ENCODE measurements at regions not wholly inside any gene's neighbourhood (a gene's known extent, or its start where the extent isn't known, plus 50 kb on each side); places are given as distances from the start of the nearest gene placed in this dataset.

DNA sequence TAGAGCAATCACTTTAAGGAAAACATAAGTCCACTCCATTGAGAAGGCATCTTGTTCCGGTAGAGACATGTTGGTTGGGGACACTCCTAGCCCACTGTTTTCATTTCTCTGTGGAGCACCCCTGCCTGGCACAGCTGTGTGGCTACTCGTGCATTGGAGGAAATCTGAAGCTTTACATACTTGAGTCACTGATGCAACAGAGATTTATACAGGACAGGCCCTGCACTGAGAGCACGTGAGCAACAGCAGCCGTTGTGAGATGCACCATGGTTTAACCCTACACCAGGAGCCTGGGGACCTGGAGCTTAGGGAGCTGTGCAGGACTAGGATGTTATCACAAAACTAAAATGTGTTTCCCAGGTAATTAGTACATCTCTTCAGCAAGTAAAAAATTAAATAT, 230.7 kb upstream of the IRX1 start:
- Histone ChIP-seq H3K27ac (ENCODE audit: low read length) (no peak overlapping the region), H3K36me3 (ENCODE audit: low read depth, low read length) (no peaks in the 10 kb centered on the region), H3K4me3 (ENCODE audit: low read length) (no peak overlapping the region), H3K9me2 (replicated peaks; ENCODE audit: low read length) (no peaks in the 10 kb centered on the region), H3K9me3 (ENCODE audit: low read length) (peaks cover 9% of the 10 kb centered on the region; the same call in 1 of the 2 replicates), H3K79me2 (ENCODE audit: low read length) (no peaks in the 10 kb centered on the region), H3K4me2 (ENCODE audit: low read length) (no peak overlapping the region), H3K9ac (ENCODE audit: low read length) (no peak overlapping the region), H4K20me1 (ENCODE audit: low read length) (no peaks in the 10 kb centered on the region), H2AFZ (ENCODE audit: low read length) (no peak overlapping the region), H3F3A (ENCODE audit: low read length, unreplicated experiment) (no peaks in the 10 kb centered on the region), H3K4me1 (ENCODE audit: insufficient read depth, low read length) (no peaks in the 10 kb centered on the region), H3K27me3 (ENCODE audit: low read length) (no peaks in the 10 kb centered on the region)
- POLR2A ChIA-PET (ENCODE audit: unreplicated experiment) = no interaction called here
- intact Hi-C loops (cut with micrococcal nuclease) = no loop called here
- DNase-seq = no peak
- BruUV-seq (replicated peaks) = no TSS peak
- no peak for ATAC-seq
- CTCF ChIA-PET = no interaction called here
- TF ChIP-seq EZH2phosphoT487 (IDR thresholded peaks at IDR 0.05; ENCODE audit: borderline replicate concordance, low read length) (no peak), EZH2 (IDR thresholded peaks at IDR 0.05; ENCODE audit: low read length, unreplicated experiment) (no peak), CTCF (conservative IDR thresholded peaks at IDR 0.05; ENCODE audit: low read depth, low read length) (no peak)

DNA sequence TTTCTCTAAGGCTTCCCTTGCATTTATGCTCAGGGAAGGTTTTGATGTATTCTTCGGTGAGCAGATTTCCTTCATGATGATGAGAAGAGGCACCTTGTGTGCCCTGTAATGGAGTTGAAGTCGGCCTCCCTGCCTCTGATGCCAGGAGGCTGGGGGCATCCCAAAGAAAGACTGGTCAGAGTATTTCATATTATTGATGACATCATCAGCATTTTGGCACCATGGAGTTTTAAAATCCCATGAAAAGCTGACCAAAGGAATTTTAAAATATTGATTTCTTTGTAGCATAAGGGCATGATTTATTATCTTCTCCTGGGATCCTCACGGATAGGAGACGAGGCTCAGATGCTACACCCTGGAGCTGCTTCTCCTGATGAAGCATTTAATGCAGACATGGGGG, 231.2 kb upstream of the IRX1 start:
- Histone ChIP-seq H3K9me2 (replicated peaks; ENCODE audit: low read length) (no peaks in the 10 kb centered on the region), H4K20me1 (ENCODE audit: low read length) (no peaks in the 10 kb centered on the region), H3K27me3 (ENCODE audit: low read length) (no peaks in the 10 kb centered on the region), H3F3A (ENCODE audit: low read length, unreplicated experiment) (no peaks in the 10 kb centered on the region), H3K4me2 (ENCODE audit: low read length) (no peak overlapping the region), H3K9ac (ENCODE audit: low read length) (no peak overlapping the region), H2AFZ (ENCODE audit: low read length) (no peak overlapping the region), H3K36me3 (ENCODE audit: low read depth, low read length) (no peaks in the 10 kb centered on the region), H3K9me3 (ENCODE audit: low read length) (peaks cover 9% of the 10 kb centered on the region; the same call in 1 of the 2 replicates), H3K4me1 (ENCODE audit: insufficient read depth, low read length) (no peaks in the 10 kb centered on the region), H3K27ac (ENCODE audit: low read length) (no peak overlapping the region), H3K4me3 (ENCODE audit: low read length) (no peak overlapping the region), H3K79me2 (ENCODE audit: low read length) (no peaks in the 10 kb centered on the region)
- DNase-seq = no peak
- ChIA-PET CTCF (no interaction called here), POLR2A (ENCODE audit: unreplicated experiment) (no interaction called here)
- TF ChIP-seq CTCF (conservative IDR thresholded peaks at IDR 0.05; ENCODE audit: low read depth, low read length) (no peak), EZH2phosphoT487 (IDR thresholded peaks at IDR 0.05; ENCODE audit: borderline replicate concordance, low read length) (no peak), EZH2 (IDR thresholded peaks at IDR 0.05; ENCODE audit: low read length, unreplicated experiment) (no peak)
- no TSS peak for BruUV-seq (replicated peaks)
- ATAC-seq = no peak
- intact Hi-C loops (cut with micrococcal nuclease) = no loop called here

DNA sequence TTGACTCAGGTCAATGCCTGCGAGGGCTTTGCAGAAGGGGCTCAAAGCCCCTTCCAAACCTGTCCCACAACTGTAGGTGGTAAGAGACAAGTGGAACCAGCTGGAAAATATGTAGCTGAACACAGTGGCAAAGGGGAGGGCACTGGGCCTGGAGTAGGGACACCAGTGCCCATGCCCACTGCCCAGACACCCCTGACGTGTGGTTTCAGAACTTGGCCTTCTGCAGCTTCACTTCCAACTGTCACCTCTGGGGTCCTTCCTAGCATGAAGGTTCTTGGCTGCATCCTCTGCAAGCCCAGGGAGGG, 233.1 kb upstream of the IRX1 start:
- intact Hi-C loops (cut with micrococcal nuclease) = no loop called here
- DNase-seq = no peak
- POLR2A ChIA-PET (ENCODE audit: unreplicated experiment) = no interaction called here

More for the DNA sequence above, 233.1 kb upstream of the IRX1 start:
- no peaks in the 10 kb centered on the region for H3K79me2 ChIP-seq (ENCODE audit: low read length)
- H3K4me1 ChIP-seq (ENCODE audit: insufficient read depth, low read length) = no peaks in the 10 kb centered on the region
- H3K4me2 ChIP-seq (ENCODE audit: low read length) = no peak overlapping the region
- no peaks in the 10 kb centered on the region for H3K36me3 ChIP-seq (ENCODE audit: low read depth, low read length)
- peaks cover 9% of the 10 kb centered on the region; the same call in 1 of the 2 replicates for H3K9me3 ChIP-seq (ENCODE audit: low read length)
- no TSS peak for BruUV-seq (replicated peaks)
- no peak overlapping the region for H3K4me3 ChIP-seq (ENCODE audit: low read length)
- TF ChIP-seq EZH2phosphoT487 (IDR thresholded peaks at IDR 0.05; ENCODE audit: borderline replicate concordance, low read length) (no peak), EZH2 (IDR thresholded peaks at IDR 0.05; ENCODE audit: low read length, unreplicated experiment) (no peak), CTCF (conservative IDR thresholded peaks at IDR 0.05; ENCODE audit: low read depth, low read length) (no peak)
- H2AFZ ChIP-seq (ENCODE audit: low read length) = no peak overlapping the region
- H3K9ac ChIP-seq (ENCODE audit: low read length) = no peak overlapping the region
- no peak overlapping the region for H3K27ac ChIP-seq (ENCODE audit: low read length)
- CTCF ChIA-PET = no interaction called here
- no peaks in the 10 kb centered on the region for H3K9me2 ChIP-seq (replicated peaks; ENCODE audit: low read length)
- no peaks in the 10 kb centered on the region for H3F3A ChIP-seq (ENCODE audit: low read length, unreplicated experiment)
- H4K20me1 ChIP-seq (ENCODE audit: low read length) = no peaks in the 10 kb centered on the region
- no peaks in the 10 kb centered on the region for H3K27me3 ChIP-seq (ENCODE audit: low read length)
- no peak for ATAC-seq
